ENCODE measurements at regions not wholly inside any gene's neighbourhood (a gene's known extent, or its start where the extent isn't known, plus 50 kb on each side); places are given as distances from the start of the nearest gene placed in this dataset.
A peak's percentile ranks its signal among the peaks of the same experiment; 100 is the strongest.

DNA sequence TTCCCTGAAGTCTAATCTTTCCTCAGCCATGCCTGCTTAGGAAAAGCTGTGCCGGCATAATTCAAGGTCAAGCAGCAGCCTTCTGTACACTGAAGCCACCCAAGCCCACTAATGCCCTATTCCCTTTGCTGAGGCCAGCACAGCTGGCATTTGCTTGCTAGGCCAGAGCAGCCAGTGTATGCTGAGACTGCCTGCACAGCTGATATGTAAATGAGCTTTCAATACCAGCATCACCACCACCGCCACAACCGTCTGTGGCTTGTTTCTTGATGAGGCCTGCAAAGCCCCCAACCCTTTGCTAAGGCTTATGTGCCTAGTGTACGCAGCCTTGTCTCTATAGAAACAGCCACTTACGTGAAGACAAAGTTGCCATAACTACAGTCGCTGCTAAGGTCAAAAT is 56.3 kb upstream of the TNRC6B start:
- Mint-ChIP-seq H3K27ac (peak overlapping the region in 5 of 6 donors; percentile 42 to 75 (median 62)), H3K36me3 (peaks cover 4 to 14% (median 12%) of the 10 kb centered on the region in 3 donors), H3K4me1 (peaks cover 33 to 52% of the 10 kb centered on the region in 2 donors), H3K9me3 (no peaks in the 10 kb centered on the region), H3K4me3 (peak overlapping the region in 2 of 5 donors; percentile 30 to 38), H3K27me3 (ENCODE audit: low read depth in 3 of 3) (peaks cover 1 to 2% (median 2%) of the 10 kb centered on the region in 3 donors)
- peak in 2 of 3 donors; percentile 21 to 24 for DNase-seq

DNA sequence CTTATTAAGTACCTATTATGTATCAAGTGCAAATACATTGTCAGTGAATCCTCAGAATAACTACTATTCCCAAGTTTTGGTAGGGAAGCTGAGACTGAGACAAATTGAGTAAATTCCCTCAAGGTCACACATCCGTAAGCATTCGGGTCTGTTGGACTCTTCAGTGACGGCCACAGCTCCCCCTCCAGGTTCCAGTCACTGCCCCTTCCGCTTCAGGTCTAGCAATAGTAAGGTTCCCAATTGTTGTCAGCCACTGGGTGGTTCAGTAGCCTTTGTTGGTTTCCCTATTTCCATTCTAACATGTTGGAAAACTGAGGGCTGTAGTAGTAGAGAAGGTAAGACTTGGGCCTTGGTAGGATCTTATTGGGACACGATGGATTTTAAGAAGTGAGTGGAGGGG is 54.9 kb upstream of the TNRC6B start:
- no peak overlapping the region for H3K4me3 Mint-ChIP-seq
- DNase-seq: no peak
- peak overlapping the region in 5 of 6 donors; percentile 9 to 75 (median 60) for H3K27ac Mint-ChIP-seq
- H3K36me3 Mint-ChIP-seq: peaks cover 11 to 18% (median 16%) of the 10 kb centered on the region in 3 donors
- H3K27me3 Mint-ChIP-seq (ENCODE audit: low read depth in 3 of 3): peaks cover 2 to 3% (median 3%) of the 10 kb centered on the region in 3 donors
- no peaks in the 10 kb centered on the region for H3K9me3 Mint-ChIP-seq
- H3K4me1 Mint-ChIP-seq: peaks cover 30 to 50% of the 10 kb centered on the region in 2 donors

DNA sequence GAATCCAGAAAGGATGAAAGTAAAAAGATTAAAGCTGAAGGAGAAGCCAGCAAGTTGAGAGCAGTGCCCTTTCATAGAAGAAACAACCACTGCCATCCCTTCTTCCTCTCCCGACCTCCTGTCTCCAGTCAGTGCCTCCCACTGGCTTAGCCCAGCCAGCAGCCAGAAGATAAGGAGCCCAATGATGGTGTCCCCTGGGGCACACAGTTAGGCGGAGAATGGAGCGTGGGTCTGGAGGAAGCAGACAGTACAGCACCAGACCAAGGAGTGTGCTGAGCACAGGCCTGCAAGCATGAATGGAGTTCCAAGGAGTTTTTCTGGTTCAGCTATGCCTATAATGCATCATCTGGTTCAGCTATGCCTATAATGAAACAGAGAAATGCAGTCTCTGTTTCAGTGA is 54.3 kb upstream of the TNRC6B start:
- Mint-ChIP-seq H3K9me3 (no peaks in the 10 kb centered on the region), H3K4me3 (no peak overlapping the region), H3K36me3 (peaks cover 13 to 18% (median 15%) of the 10 kb centered on the region in 3 donors), H3K27me3 (ENCODE audit: low read depth in 3 of 3) (peaks cover 2 to 3% (median 3%) of the 10 kb centered on the region in 3 donors), H3K4me1 (peaks cover 33 to 52% of the 10 kb centered on the region in 2 donors), H3K27ac (peak overlapping the region; percentile 17 to 75 (median 56))
- DNase-seq: no peak
